Astrocyte of the hippocampus (primary cell): ENCODE measurements at regions not wholly inside any gene's neighbourhood (a gene's known extent, or its start where the extent isn't known, plus 50 kb on each side); places are given as distances from the start of the nearest gene placed in this dataset.
"Not testable (repeated sequence)": the region's sequence is repeated elsewhere in the genome, so short reads cannot be mapped to it uniquely, and the experiment has no call there.

Source experiments
- DNase-seq: peaks from one replicate; pipeline ENCODE4 v3.0.0; 2011; ENCODE audit warnings: low read depth, low spot score

DNA sequence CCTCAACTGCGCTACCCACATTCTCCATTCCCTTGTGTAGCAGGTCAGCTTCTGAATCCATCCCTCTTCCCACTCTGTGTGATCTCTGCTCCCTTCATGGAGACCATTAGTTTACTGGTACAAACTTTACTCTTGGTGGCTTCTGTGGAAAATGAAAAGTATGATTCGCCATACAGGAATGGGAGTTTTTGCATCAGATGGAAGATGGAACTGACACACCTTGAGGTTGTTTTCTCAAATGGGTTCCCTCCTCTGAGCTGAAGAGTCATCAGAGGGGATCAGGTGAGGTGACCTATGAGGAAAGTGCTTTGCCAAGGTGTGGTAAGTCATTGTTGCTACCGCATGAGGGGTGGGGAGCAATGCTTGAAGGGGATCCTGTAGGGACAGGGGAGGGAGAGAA lies 266.8 kb downstream of the INHBA start:
- DNase-seq: no peak

DNA sequence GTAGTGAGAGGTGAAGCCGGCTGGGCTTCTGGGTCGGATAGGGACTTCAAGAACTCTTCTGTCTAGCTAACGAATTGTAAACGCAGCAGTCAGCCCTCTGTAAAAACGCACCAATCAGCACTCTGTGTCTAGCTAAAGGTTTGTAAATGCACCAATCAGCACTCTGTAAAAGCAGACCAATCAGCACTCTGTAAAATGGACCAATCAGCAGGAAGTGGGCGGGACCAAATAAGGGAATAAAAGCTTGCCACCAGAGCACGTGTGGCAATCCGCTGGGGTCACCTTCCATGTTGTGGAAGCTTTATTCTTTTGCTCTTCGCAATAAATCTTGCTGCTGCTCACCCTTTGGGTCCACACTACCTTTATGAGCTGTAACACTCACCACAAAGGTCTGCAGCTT lies 267.9 kb downstream of the INHBA start:
- not testable (repeated sequence) for DNase-seq

DNA sequence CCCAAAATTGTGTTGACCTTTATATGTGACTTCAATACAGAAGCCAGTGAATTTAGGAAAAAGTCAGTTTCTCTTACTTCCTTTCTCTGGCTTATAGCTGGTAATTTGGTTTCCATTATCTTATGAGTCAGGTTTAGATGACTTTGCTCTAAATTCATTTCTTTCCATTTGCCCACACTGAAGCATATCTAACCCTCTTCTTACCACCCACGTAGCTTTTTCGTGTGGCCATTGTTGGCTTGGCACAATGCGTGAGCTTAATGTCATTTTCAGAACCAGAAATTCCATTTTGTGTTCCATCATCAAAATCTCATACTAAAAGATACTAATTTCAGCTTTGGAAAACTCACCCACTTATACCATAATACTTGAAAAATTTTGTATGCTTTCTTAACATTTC lies 271.2 kb downstream of the INHBA start:
- no peak for DNase-seq

DNA sequence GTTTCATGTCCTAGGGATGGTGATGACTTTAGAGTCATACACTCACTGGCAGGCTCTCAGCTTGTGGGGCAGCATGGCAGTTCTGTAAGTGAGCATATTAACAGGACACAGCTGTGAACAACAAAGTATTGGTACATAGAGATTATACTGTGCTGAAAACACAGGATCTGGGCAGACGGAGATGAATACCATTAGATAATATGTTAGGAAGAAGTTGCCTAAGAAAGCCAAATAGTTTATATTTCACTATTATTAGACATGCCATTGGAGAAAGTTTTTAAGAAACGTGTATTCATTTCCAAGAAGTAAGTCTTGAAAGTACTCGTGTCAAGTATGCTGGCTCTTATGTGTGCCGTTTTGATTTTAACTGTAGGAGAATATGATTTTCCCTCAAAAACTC lies 274.5 kb downstream of the INHBA start:
- no peak for DNase-seq

- peak; percentile 59 for DNase-seq
These were observed 277.0 kb downstream of the INHBA start for GRCh38 chr7:41425926-41426325.

DNA sequence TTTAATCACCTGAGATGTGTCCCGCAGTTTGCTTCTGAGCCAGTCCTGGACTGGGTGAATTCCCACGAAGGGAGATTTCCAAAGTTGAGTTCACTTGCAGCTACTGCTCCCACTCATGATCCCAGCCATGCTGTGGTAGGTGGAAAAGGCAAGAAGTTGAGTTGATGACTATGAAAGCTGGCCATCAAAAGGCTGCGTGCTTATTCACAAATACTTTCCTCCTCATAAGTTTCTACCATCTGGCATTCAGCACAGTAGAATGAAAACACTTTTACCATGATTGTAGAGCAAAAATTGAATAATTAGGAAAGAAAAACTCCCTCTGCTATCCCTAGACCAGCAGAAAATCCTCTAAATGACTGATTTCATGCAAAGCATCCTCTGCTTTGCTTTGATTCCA lies 281.8 kb downstream of the INHBA start:
- no peak for DNase-seq

- no peak for DNase-seq
These were observed 282.5 kb downstream of the INHBA start for GRCh38 chr7:41420421-41420820.

GRCh38 chr7:41418337-41418736 lies 284.6 kb downstream of the INHBA start:
- DNase-seq: no peak

GRCh38 chr7:41416208-41416595 lies 286.7 kb downstream of the INHBA start:
- DNase-seq: no peak

DNA sequence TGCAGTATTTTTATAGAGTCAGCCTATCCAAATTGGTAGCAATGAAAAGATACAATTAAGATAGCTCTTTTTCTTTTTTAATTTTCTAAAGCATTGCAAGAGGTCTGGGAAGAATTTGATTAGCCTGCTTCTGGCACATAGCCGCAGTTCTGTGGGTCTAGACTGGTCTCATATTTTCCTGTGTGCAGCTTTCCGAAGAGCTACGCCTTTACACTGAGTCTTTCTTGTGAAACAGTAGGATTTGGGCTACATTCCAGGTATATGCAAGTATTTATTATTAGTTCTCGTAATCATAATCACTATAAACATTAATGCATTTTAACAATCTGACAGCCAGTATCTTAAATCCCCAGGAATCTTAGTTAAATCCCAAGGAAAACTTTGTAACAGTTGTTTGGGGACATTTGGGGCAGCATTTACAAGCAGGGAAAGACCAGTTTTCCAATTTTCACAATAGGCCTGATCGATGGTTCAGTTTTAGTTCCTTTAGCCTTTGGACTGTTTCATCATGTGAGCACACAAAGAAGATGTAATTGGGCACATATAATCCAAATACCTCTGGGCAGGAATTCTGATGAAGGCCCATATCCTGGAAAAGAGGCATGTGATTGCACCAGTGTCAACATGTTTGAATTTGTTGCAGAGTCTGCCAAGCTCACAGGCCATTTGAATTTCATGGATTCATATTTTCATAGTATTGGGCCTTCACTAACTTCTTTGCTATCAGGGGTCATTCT lies 287.3 kb downstream of the INHBA start:
- DNase-seq: no peak

DNA sequence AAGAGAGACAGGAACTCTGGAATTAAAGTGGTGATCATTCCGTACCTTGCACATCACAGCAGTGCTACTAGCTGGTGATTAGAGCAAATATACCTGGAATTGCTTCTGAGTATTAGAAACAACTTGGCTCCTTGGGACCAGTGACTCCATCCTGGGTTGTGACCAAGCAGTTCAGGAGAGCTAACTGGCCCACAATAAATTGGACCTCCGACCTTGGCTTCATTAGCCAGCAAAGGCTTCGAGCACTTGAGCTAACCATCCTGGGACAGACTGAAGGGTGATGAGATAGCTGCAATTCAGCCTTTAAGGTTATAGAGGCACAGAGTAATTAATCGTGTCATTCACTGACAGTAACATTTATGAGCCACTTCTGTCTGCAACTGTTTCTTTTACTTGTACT lies 287.8 kb downstream of the INHBA start:
- no peak for DNase-seq

DNA sequence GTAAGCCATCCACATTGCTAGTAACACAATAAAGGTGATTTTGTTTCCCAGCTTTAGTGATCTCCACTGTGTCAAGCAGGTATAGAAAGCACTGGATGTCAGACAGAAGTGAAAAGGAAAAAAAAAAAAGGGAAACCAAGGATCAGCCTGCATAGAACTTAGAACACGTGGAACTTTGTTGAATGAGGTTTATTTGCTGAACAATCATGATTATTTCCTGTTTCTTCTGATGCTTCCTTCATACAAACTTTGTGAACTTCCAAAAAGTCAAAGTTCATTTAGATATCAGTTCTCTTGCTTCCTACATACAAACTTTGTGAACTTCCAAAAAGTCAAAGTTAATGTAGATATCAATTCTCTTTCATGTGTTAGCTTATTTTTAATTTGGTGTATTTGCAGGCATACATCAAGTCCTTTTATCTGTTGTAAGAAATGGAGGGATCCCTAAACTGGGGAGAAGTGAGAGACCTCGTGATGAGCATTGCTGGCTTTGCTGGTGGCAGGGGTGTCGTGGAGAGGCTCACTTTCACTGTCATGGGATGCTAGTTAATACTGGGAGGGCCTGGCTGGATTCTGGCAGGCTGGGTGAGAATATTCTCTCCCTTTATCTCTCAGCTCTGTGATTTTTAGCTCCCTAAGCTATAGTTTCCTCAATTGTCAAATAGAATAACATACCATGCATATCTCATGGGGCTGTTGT lies 298.4 kb downstream of the INHBA start:
- no peak for DNase-seq

DNA sequence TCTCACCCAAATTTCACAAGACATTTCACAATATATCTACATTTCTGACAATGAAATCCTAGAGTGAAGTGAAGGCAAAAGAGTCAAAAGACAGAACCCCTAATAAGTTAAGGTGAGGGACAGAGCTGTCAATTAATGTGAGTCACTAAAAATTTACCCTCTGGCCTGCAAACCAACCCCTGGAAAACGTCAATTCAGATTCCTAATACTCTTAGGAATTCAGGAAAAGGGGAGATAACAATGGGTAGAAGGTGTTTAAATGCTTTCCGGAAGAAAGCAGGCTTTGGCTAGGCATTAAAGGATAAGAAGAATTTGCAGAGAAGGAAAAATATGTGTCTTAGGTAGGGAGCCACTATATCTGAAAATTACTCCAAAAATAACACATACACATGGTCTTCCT lies 299.6 kb downstream of the INHBA start:
- DNase-seq: peak; percentile 3

DNA sequence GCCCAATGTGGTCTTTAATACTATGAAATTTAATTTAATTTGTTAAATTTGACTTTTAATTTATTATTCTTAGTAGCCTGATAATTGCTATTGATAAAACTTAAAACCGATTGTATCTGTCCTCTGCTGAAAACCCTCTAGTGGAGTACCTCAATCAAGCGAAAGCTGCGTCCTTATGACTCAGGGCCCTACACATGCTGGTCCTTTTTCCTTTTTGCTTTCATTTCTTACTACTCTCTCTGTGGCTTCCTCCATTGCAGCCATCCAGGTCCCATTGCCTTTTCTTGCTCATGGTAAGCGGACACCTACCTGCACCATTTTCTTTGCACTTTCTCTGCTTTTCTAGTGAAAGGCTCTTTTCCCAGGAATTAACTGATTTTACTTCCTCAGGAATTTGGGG lies 301.1 kb downstream of the INHBA start:
- no peak for DNase-seq

- no peak for DNase-seq
These were observed 303.7 kb downstream of the INHBA start for GRCh38 chr7:41399171-41399570.

DNA sequence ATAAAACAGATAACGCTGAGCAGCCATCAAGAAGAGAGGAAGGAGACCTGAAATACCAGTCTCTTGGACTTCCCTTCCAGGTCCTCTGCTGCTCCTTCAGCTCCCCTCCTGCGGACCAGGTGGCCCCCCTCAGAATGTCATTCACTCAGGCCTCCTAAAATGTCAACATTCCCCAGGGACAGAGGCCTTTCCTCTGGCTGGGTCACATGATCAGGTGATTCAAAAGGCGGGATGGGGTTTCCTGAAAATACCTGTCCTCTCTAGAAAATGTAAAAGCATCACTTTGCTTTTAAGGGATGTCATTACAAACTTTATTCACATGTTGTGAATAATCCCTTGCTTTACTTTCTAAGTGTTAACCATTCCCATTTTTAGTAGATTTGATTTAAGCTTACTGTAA lies 311.1 kb downstream of the INHBA start:
- DNase-seq: no peak

- DNase-seq: not testable (repeated sequence)
These were observed 314.0 kb downstream of the INHBA start for GRCh38 chr7:41388933-41389332.

DNA sequence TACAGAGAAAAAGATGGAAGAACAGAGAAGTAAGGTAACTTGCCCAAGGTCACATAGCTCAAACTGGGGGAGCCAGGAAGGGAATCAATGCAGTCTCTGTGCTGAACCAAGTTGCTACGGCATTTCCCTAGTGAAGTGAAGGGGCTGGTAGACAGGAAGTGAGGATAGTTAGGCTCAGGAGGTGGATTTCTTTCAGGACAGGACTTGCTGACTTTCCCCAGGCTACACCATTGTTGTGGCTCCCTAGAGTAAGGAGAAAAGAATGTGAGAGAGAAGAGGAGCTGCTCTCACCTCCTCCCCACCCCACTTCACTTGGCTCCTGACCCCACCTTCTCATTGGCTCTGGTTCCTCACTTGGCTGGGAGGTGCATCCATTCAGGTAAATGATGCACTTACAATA lies 316.9 kb downstream of the INHBA start:
- no peak for DNase-seq

DNA sequence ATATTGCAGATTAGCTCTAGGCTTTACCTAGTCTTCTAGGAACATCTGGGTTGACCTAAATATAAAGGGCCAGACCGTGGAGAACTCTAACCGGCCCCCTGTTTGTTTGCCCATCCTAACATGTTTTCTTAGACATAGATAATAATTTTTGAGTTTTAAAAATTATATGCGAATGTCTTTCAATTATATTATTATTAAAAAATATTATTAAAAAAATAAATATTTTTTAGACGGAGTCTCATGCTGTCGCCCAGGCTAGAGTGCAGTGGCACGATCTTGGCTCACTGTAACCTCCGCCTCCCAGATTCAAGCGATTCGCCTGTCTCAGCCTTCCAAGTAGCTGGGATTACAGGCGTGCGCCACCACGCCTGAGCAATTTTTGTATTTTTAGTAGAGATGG lies 318.5 kb downstream of the INHBA start:
- no peak for DNase-seq

DNA sequence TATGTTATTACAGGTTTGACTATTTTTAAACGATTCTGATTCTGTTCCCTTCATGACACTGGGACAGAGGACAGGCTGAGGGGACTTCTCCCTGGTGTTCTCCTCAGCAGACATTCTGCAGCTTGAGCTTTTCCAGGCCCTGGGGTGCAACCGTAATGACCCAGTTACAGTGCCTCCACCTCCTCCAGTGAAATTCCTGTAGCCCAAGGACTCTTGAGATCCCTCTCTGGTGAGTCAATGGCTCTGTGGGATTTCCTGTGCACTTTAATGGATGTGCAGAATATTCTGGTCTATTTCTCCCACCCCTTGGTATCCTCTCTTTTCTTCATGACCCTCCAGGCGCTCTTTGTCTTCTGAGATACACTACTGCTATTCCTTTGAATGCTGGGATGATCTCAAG lies 319.3 kb downstream of the INHBA start:
- peak; percentile 12 for DNase-seq

GRCh38 chr7:41378156-41378555 lies 324.7 kb downstream of the INHBA start:
- DNase-seq: no peak

DNA sequence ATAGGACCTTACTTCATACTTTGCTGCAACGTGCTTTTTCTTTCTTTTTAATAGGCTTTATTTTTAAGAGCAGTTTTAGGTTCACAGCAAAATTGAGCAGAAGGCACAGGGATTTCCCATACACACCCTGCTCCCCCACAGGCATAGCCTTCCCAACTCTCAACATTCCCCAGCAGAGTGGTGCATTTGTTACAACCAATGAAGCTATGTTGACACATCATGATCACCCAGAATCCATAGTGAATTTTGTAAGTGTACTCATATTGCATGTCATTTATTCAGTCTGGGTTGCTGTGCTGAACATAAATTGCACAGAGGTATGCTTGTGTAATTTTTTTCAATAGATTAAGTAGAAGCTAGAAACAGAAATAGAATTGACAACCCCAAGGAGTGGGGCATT lies 327.3 kb downstream of the INHBA start:
- DNase-seq: no peak

DNA sequence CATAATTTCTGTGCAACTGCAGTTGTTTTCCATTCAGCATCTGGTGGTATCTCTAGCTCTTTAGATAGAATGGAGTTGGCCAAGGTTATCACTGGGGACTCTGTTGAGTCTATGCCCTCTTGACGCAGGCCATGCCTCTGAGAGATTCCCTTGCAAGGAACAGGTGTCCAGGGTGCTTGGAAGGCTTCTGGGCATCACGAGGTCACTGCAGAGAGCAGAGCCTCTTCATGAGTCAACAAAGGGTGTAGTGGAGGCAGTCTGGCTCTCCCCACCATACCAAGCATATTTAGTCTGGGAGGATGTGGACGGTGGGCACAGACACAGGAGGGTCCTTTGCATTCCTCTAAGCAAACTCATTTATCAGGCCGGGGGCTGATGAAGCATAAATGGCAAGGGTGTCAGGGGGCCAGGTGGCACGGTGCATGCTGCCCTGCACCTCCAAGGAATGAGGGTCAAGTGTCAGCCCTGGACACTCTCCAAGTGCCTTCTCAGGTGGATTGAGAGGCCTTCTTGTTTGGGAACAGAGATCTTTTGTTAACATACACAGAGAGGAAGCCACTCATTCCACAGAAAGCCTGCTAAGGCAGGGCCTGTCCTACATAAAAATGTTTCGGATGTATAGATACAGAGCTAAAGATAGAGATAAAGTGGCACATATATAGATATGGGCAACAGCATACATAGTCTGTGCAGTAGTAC lies 328.6 kb downstream of the INHBA start:
- DNase-seq: no peak
